GM12892 (cell line): ENCODE measurements at regions not wholly inside any gene's neighbourhood (a gene's known extent, or its start where the extent isn't known, plus 50 kb on each side); places are given as distances from the start of the nearest gene placed in this dataset.

ENCODE experiments used
- POLR2A ChIP-seq: IDR thresholded peaks from 2 replicates; pipeline ENCODE4 v1.6.1; 2011; ENCODE audit warnings: low read depth, low read length, control low read depth
- POLR2AphosphoS5 ChIP-seq: IDR thresholded peaks from 2 replicates; pipeline ENCODE4 v1.6.1; 2011; ENCODE audit warnings: low read depth, low read length, control low read depth

DNA sequence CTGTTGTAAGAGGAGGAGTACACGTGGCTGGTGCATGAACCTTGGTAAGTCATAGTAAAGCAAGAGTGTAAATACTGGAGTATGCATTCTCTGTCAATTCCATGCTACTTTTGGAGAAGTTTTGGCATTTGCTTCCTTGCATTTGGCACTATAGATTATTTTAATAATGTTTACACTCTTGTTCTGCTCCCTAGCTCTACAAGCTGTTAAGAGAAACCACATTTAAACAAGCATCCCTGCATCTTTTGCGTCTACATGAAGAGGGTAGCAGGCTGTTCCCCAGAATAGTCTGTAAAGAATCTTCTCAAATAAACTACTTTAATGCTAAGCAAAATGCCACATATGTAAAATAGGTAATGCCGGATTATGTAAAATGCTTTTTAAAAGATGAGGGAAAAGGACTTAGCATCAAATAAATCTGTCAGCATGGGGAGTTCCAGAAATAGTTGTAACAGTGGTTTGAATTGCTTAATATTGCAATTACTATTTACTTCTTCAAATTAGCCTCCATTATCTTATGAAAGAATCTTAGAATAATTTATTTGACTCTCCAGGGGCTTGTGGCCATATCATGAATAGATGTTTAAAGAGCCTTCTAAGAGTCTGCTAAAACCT is 2127.3 kb upstream of the WWC1 start:
- no peak for TF ChIP-seq POLR2AphosphoS5
- TF ChIP-seq POLR2A, result no peak
